Activated CD8-positive, alpha-beta memory T cell treated with anti-CD3 and anti-CD28 coated beads for 24 hours (primary cell): ENCODE measurements at regions not wholly inside any gene's neighbourhood (a gene's known extent, or its start where the extent isn't known, plus 50 kb on each side); places are given as distances from the start of the nearest gene placed in this dataset.
"Not testable (repeated sequence)": the region's sequence is repeated elsewhere in the genome, so short reads cannot be mapped to it uniquely, and the experiment has no call there.

Source experiments
- DNase-seq: peaks from one replicate; pipeline ENCODE4 v3.0.0-alpha.2; 2020

GRCh38 chr11:86861810-86862209 lies 61.5 kb downstream of the PRSS23 start:
- DNase-seq, result no peak

- DNase-seq, result no peak
Observed at GRCh38 chr11:86863476-86863875, 63.1 kb downstream of the PRSS23 start.

- no peak for DNase-seq
Observed at GRCh38 chr11:86865436-86865835, 65.1 kb downstream of the PRSS23 start.

- DNase-seq, result no peak
Observed at GRCh38 chr11:86869531-86869930, 69.2 kb downstream of the PRSS23 start.

DNA sequence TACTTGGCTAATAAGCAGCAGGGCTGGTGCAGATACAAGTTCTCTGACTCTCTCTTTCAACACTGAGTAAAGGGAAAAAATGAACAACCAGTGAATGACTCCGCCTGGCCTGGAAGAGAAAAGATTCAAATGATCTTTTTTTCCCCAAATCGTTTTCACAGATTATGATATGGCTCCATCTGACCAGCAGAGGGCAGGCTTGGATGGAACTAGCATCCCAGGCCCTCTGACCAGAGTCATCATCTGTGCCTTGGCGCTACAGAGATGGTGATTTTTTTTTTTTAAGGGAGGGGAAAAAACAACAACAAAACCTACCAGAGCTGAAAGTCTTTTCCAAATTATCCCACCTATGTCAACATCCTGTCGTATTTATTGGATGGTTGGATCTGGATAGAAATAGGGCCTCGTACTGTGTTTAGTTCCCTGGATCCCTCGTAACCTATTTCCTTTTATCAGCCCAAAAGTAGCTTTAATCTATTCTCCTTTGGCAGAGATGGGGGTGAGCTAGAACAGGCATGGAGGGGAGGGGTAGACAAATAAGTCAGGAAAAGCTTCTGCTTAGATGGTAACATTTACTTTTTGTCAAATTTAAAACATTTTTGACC lies 69.7 kb downstream of the PRSS23 start:
- DNase-seq, result peak; percentile 62

- DNase-seq, result no peak
Observed at GRCh38 chr11:86873573-86874083, 73.3 kb downstream of the PRSS23 start.

DNA sequence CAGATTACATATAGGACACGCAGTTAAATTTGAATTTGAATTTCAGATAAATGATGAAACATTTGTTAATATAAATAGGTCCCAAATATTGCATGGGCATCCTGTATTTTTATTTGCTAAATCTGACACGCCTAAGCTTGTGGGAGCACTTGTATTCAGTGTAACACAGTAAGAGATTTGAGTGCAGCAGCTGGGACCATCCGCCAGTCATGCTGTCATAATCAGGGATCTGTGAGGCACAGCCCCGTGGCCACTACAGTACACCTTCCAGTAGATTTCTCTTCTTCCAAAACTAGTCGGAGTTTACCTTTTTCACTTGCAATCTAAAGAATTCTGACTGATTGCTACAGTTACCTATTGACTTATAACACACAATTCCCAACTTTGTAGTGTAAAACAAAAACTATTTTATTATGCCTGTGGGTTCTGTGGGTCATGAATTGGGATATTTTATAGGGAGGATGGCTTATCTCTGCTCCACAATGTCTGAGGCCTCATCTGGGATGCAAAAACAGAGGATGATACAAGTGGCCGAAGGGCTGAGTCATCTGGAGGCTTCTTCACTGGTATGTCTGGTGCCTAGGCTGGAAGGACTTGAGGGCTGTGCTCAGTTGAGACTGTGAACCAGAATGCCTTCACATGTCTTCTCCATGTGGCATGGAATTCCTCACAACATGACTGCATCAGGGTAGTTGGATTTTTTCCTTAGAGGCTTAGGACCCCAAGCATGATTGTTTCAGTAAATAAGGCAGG lies 74.1 kb downstream of the PRSS23 start:
- DNase-seq, result no peak

GRCh38 chr11:86876716-86877234 lies 76.4 kb downstream of the PRSS23 start:
- no peak for DNase-seq

DNA sequence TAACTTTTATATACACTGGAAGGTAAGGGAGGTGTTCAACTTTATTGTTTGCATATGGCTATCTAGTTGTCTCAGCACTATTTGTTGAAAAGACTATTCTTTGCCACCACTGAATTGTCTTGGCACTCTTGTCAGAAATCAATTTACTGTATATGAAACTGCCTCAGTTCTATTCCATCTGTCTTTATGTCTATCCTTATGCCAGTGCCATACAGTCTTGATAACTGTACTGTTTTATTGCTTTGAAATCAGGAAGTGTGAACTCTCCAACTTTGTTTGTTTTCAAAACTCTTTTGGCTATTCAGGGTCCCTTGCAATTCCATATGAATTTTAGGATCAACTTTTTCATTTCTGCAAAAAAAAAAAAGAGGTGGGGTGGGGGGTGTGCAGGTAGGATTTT lies 77.2 kb downstream of the PRSS23 start:
- DNase-seq, result no peak

DNA sequence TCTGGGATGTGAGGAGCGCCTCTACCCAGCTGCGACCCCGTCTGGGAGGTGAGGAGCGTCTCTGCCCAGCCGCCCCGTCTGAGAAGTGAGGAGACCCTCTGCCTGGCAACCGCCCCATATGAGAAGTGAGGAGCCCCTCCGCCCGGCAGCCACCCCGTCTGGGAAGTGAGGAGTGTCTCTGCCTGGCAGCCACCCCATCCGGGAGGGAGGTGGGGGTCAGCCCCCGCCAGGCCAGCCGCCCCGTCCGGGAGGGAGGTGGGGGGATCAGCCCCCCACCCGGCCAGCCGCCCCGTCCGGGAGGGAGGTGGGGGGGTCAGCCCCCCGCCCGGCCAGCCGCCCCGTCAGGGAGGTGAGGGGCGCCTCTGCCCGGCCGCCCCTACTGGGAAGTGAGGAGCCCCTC lies 76.0 kb downstream of the FZD4 start:
- DNase-seq, result not testable (repeated sequence)

DNA sequence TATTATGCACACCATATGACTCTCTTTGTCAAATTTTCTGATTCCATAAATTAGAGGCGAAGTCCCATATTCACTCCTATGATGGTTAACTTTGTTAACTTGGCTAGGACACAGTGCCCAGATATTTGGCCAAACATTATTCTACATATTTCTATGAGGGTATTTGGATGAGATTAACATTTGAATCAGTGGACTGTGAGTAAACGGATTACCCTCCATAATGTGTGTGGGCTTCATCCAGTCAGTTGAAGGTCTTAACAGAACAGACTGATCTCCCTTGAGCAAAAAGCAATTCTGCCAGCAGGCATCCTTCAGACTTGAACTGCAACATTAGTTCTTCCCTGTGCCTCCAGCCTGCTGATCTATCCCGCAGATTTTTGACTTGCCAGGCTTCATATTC lies 69.9 kb downstream of the FZD4 start:
- no peak for DNase-seq

- DNase-seq, result no peak
Observed at GRCh38 chr11:86888164-86889000, 66.8 kb downstream of the FZD4 start.

DNA sequence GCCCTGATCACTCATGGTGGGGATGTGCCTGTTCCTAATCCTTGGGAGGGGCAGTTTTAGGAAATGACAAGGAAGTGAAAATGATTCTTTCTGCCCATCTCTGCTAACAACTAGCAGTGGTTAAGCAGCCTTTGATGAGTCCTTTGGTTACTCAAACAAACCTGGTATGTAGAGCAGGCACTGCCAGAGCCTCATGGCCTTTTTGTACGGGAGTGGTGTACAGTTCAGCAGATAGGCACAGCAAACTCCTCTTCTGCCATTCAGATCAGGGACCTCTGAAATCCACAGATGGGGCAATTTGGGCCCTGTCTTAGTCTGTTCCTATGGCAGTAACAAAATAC lies 66.2 kb downstream of the FZD4 start:
- DNase-seq, result no peak

GRCh38 chr11:86891036-86891435 lies 64.2 kb downstream of the FZD4 start:
- DNase-seq, result no peak

- no peak for DNase-seq
Observed at GRCh38 chr11:86893235-86893634, 62.0 kb downstream of the FZD4 start.
